ENCODE measurements at regions not wholly inside any gene's neighbourhood (a gene's known extent, or its start where the extent isn't known, plus 50 kb on each side); places are given as distances from the start of the nearest gene placed in this dataset.

- peaks cover 14% of the 10 kb centered on the region for H3K9me3 ChIP-seq (ENCODE audit: insufficient read depth, low read length)
- no peak for TF ChIP-seq YY1 (IDR thresholded peaks at IDR 0.05; ENCODE audit: insufficient read depth, insufficient read length)
- TF ChIP-seq ZNF274 (IDR thresholded peaks at IDR 0.05; ENCODE audit: low read depth, low read length): no peak
- no peak for TF ChIP-seq SUZ12 (IDR thresholded peaks at IDR 0.05; ENCODE audit: extremely low read depth, insufficient read depth, insufficient read length)
- no peak for DNase-seq (ENCODE audit: low read depth, low spot score)
- H3K36me3 ChIP-seq (ENCODE audit: insufficient read depth, insufficient read length, low read length): no peaks in the 10 kb centered on the region
- no peak overlapping the region for H3K4me3 ChIP-seq (ENCODE audit: insufficient read length, low read depth)
- peaks cover 28% of the 10 kb centered on the region for H3K27me3 ChIP-seq (ENCODE audit: insufficient read depth, insufficient read length)
- H3K4me1 ChIP-seq (ENCODE audit: insufficient read depth, insufficient read length): no peaks in the 10 kb centered on the region
- no peak overlapping the region for H3K9ac ChIP-seq (ENCODE audit: insufficient read length, low read depth)
Measured at GRCh38 chr2:222033541-222033940, 265.3 kb downstream of the PAX3 start.

- Histone ChIP-seq H3K36me3 (ENCODE audit: insufficient read depth, insufficient read length, low read length) (no peaks in the 10 kb centered on the region), H3K27me3 (ENCODE audit: insufficient read depth, insufficient read length) (peaks cover 30% of the 10 kb centered on the region), H3K4me3 (ENCODE audit: insufficient read length, low read depth) (no peak overlapping the region), H3K9me3 (ENCODE audit: insufficient read depth, low read length) (peaks cover 17% of the 10 kb centered on the region), H3K4me1 (ENCODE audit: insufficient read depth, insufficient read length) (no peaks in the 10 kb centered on the region), H3K9ac (ENCODE audit: insufficient read length, low read depth) (no peak overlapping the region)
- TF ChIP-seq YY1 (IDR thresholded peaks at IDR 0.05; ENCODE audit: insufficient read depth, insufficient read length) (no peak), ZNF274 (IDR thresholded peaks at IDR 0.05; ENCODE audit: low read depth, low read length) (no peak), SUZ12 (IDR thresholded peaks at IDR 0.05; ENCODE audit: extremely low read depth, insufficient read depth, insufficient read length) (no peak)
- peak; percentile 90 for DNase-seq (ENCODE audit: low read depth, low spot score)
Measured at GRCh38 chr2:222025881-222026271, 272.9 kb downstream of the PAX3 start.

- Histone ChIP-seq H3K9ac (ENCODE audit: insufficient read length, low read depth) (no peak overlapping the region), H3K4me1 (ENCODE audit: insufficient read depth, insufficient read length) (no peaks in the 10 kb centered on the region), H3K9me3 (ENCODE audit: insufficient read depth, low read length) (peaks cover 17% of the 10 kb centered on the region), H3K4me3 (ENCODE audit: insufficient read length, low read depth) (no peak overlapping the region), H3K27me3 (ENCODE audit: insufficient read depth, insufficient read length) (peaks cover 30% of the 10 kb centered on the region), H3K36me3 (ENCODE audit: insufficient read depth, insufficient read length, low read length) (no peaks in the 10 kb centered on the region)
- DNase-seq (ENCODE audit: low read depth, low spot score): peak; percentile 83
- no peak for TF ChIP-seq YY1 (IDR thresholded peaks at IDR 0.05; ENCODE audit: insufficient read depth, insufficient read length)
- TF ChIP-seq ZNF274 (IDR thresholded peaks at IDR 0.05; ENCODE audit: low read depth, low read length): no peak
- no peak for TF ChIP-seq SUZ12 (IDR thresholded peaks at IDR 0.05; ENCODE audit: extremely low read depth, insufficient read depth, insufficient read length)
Measured at GRCh38 chr2:222024932-222025880, 273.6 kb downstream of the PAX3 start.

GRCh38 chr2:222017252-222017850, 281.4 kb downstream of the PAX3 start:
- TF ChIP-seq YY1 (IDR thresholded peaks at IDR 0.05; ENCODE audit: insufficient read depth, insufficient read length) (no peak), ZNF274 (IDR thresholded peaks at IDR 0.05; ENCODE audit: low read depth, low read length) (no peak), SUZ12 (IDR thresholded peaks at IDR 0.05; ENCODE audit: extremely low read depth, insufficient read depth, insufficient read length) (no peak)
- Histone ChIP-seq H3K4me1 (ENCODE audit: insufficient read depth, insufficient read length) (no peaks in the 10 kb centered on the region), H3K36me3 (ENCODE audit: insufficient read depth, insufficient read length, low read length) (no peaks in the 10 kb centered on the region), H3K9me3 (ENCODE audit: insufficient read depth, low read length) (no peaks in the 10 kb centered on the region), H3K27me3 (ENCODE audit: insufficient read depth, insufficient read length) (no peaks in the 10 kb centered on the region), H3K9ac (ENCODE audit: insufficient read length, low read depth) (no peak overlapping the region), H3K4me3 (ENCODE audit: insufficient read length, low read depth) (no peak overlapping the region)
- DNase-seq (ENCODE audit: low read depth, low spot score): no peak

- Histone ChIP-seq H3K36me3 (ENCODE audit: insufficient read depth, insufficient read length, low read length) (no peaks in the 10 kb centered on the region), H3K4me1 (ENCODE audit: insufficient read depth, insufficient read length) (no peaks in the 10 kb centered on the region), H3K27me3 (ENCODE audit: insufficient read depth, insufficient read length) (no peaks in the 10 kb centered on the region), H3K4me3 (ENCODE audit: insufficient read length, low read depth) (no peak overlapping the region), H3K9ac (ENCODE audit: insufficient read length, low read depth) (no peak overlapping the region), H3K9me3 (ENCODE audit: insufficient read depth, low read length) (no peaks in the 10 kb centered on the region)
- TF ChIP-seq ZNF274 (IDR thresholded peaks at IDR 0.05; ENCODE audit: low read depth, low read length): no peak
- TF ChIP-seq SUZ12 (IDR thresholded peaks at IDR 0.05; ENCODE audit: extremely low read depth, insufficient read depth, insufficient read length): no peak
- no peak for TF ChIP-seq YY1 (IDR thresholded peaks at IDR 0.05; ENCODE audit: insufficient read depth, insufficient read length)
- DNase-seq (ENCODE audit: low read depth, low spot score): no peak
Measured at GRCh38 chr2:222013889-222014288, 284.9 kb downstream of the PAX3 start.

- H3K9ac ChIP-seq (ENCODE audit: insufficient read length, low read depth): no peak overlapping the region
- H3K36me3 ChIP-seq (ENCODE audit: insufficient read depth, insufficient read length, low read length): no peaks in the 10 kb centered on the region
- no peak for TF ChIP-seq YY1 (IDR thresholded peaks at IDR 0.05; ENCODE audit: insufficient read depth, insufficient read length)
- no peak for TF ChIP-seq SUZ12 (IDR thresholded peaks at IDR 0.05; ENCODE audit: extremely low read depth, insufficient read depth, insufficient read length)
- no peak for TF ChIP-seq ZNF274 (IDR thresholded peaks at IDR 0.05; ENCODE audit: low read depth, low read length)
- H3K9me3 ChIP-seq (ENCODE audit: insufficient read depth, low read length): no peaks in the 10 kb centered on the region
- H3K4me1 ChIP-seq (ENCODE audit: insufficient read depth, insufficient read length): no peaks in the 10 kb centered on the region
- no peak for DNase-seq (ENCODE audit: low read depth, low spot score)
- H3K27me3 ChIP-seq (ENCODE audit: insufficient read depth, insufficient read length): no peaks in the 10 kb centered on the region
- H3K4me3 ChIP-seq (ENCODE audit: insufficient read length, low read depth): no peak overlapping the region
Measured at GRCh38 chr2:222000326-222000725, 298.5 kb downstream of the PAX3 start.

- no peaks in the 10 kb centered on the region for H3K36me3 ChIP-seq (ENCODE audit: insufficient read depth, insufficient read length, low read length)
- H3K9ac ChIP-seq (ENCODE audit: insufficient read length, low read depth): no peak overlapping the region
- H3K4me1 ChIP-seq (ENCODE audit: insufficient read depth, insufficient read length): no peaks in the 10 kb centered on the region
- H3K9me3 ChIP-seq (ENCODE audit: insufficient read depth, low read length): no peaks in the 10 kb centered on the region
- no peak overlapping the region for H3K4me3 ChIP-seq (ENCODE audit: insufficient read length, low read depth)
- H3K27me3 ChIP-seq (ENCODE audit: insufficient read depth, insufficient read length): no peaks in the 10 kb centered on the region
- no peak for TF ChIP-seq SUZ12 (IDR thresholded peaks at IDR 0.05; ENCODE audit: extremely low read depth, insufficient read depth, insufficient read length)
- TF ChIP-seq ZNF274 (IDR thresholded peaks at IDR 0.05; ENCODE audit: low read depth, low read length): no peak
- no peak for TF ChIP-seq YY1 (IDR thresholded peaks at IDR 0.05; ENCODE audit: insufficient read depth, insufficient read length)
- DNase-seq (ENCODE audit: low read depth, low spot score): no peak
Measured at GRCh38 chr2:221999717-222000116, 299.1 kb downstream of the PAX3 start.
